ENCODE measurements at regions not wholly inside any gene's neighbourhood (a gene's known extent, or its start where the extent isn't known, plus 50 kb on each side); places are given as distances from the start of the nearest gene placed in this dataset.

DNA sequence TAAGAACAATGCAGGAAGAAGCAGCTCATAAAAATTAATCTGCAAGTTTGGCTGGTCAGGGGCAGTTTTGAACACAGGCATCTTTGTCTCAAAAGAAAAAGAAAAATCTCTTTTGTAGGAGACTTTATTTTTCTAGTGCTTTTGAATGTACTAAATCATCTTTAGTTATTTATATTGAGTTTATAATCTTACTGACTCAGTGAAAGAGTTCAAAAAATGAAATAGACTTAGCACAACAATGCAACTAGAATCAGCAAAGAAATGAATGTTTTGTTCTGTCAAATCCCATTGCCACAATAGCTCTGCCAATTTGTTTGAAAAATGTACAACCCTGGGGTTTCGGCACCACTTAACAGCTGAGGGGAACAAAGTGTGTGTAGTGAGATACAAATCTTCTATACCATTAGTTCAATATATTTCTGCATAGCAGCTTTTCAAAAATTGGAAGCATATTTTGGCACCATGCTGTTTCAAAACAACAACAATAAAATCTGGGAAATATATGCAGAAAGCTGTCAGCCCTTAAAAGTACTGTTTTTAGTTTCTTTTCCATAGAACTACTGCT, 1969.1 kb downstream of the MRPL39 start:
- TF ChIP-seq, protein P1, sequence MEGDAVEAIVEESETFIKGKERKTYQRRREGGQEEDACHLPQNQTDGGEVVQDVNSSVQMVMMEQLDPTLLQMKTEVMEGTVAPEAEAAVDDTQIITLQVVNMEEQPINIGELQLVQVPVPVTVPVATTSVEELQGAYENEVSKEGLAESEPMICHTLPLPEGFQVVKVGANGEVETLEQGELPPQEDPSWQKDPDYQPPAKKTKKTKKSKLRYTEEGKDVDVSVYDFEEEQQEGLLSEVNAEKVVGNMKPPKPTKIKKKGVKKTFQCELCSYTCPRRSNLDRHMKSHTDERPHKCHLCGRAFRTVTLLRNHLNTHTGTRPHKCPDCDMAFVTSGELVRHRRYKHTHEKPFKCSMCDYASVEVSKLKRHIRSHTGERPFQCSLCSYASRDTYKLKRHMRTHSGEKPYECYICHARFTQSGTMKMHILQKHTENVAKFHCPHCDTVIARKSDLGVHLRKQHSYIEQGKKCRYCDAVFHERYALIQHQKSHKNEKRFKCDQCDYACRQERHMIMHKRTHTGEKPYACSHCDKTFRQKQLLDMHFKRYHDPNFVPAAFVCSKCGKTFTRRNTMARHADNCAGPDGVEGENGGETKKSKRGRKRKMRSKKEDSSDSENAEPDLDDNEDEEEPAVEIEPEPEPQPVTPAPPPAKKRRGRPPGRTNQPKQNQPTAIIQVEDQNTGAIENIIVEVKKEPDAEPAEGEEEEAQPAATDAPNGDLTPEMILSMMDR (conservative IDR thresholded peaks at IDR 0.05; ENCODE audit: low read depth, low read length) = no peak
- TF ChIP-seq, protein P2, sequence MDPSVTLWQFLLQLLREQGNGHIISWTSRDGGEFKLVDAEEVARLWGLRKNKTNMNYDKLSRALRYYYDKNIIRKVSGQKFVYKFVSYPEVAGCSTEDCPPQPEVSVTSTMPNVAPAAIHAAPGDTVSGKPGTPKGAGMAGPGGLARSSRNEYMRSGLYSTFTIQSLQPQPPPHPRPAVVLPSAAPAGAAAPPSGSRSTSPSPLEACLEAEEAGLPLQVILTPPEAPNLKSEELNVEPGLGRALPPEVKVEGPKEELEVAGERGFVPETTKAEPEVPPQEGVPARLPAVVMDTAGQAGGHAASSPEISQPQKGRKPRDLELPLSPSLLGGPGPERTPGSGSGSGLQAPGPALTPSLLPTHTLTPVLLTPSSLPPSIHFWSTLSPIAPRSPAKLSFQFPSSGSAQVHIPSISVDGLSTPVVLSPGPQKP (IDR thresholded peaks at IDR 0.05; ENCODE audit: borderline replicate concordance, low read depth, low read length) = no peak
- TF ChIP-seq RFX5 (IDR thresholded peaks at IDR 0.05; ENCODE audit: low read depth, low read length) (no peak), MAZ (IDR thresholded peaks at IDR 0.05; ENCODE audit: borderline replicate concordance, low read depth, low read length) (no peak), POLR2A (IDR thresholded peaks at IDR 0.05; ENCODE audit: low read depth, low read length) (no peak), CEBPB (IDR thresholded peaks at IDR 0.05; ENCODE audit: low read depth, low read length) (no peak), SMC3 (IDR thresholded peaks at IDR 0.05; ENCODE audit: low read depth, low read length) (no peak), CHD1 (IDR thresholded peaks at IDR 0.05; ENCODE audit: low read depth, low read length) (no peak), NFE2L2 (IDR thresholded peaks at IDR 0.05; ENCODE audit: low read depth, low read length) (no peak), MAFK (IDR thresholded peaks at IDR 0.05; ENCODE audit: low read depth, low read length) (no peak), BHLHE40 (IDR thresholded peaks at IDR 0.05; ENCODE audit: low read depth, low read length) (no peak)
- TF ChIP-seq, protein P3, sequence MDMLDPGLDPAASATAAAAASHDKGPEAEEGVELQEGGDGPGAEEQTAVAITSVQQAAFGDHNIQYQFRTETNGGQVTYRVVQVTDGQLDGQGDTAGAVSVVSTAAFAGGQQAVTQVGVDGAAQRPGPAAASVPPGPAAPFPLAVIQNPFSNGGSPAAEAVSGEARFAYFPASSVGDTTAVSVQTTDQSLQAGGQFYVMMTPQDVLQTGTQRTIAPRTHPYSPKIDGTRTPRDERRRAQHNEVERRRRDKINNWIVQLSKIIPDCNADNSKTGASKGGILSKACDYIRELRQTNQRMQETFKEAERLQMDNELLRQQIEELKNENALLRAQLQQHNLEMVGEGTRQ (IDR thresholded peaks at IDR 0.05; ENCODE audit: low read depth, low read length) = no peak

Measured in IMR-90 (cell line).